Daoy (cell line): ENCODE measurements at regions not wholly inside any gene's neighbourhood (a gene's known extent, or its start where the extent isn't known, plus 50 kb on each side); places are given as distances from the start of the nearest gene placed in this dataset.

ENCODE experiments used
- DNase-seq: peaks from one replicate; pipeline ENCODE4 v3.0.0-alpha.2; 2015; ENCODE audit warnings: low read depth

GRCh38 chr5:84688566-84688965 lies 303.9 kb upstream of the EDIL3 start:
- DNase-seq = peak; percentile 95

- DNase-seq = no peak
Observed at GRCh38 chr5:84685121-84685894, 300.6 kb upstream of the EDIL3 start.

- no peak for DNase-seq
Observed at GRCh38 chr5:84683594-84683993, 298.9 kb upstream of the EDIL3 start.

GRCh38 chr5:84682531-84682930 lies 297.9 kb upstream of the EDIL3 start:
- DNase-seq = no peak

- no peak for DNase-seq
Observed at GRCh38 chr5:84680908-84681307, 296.2 kb upstream of the EDIL3 start.

GRCh38 chr5:84673785-84674184 lies 289.1 kb upstream of the EDIL3 start:
- DNase-seq = no peak

- DNase-seq = no peak
Observed at GRCh38 chr5:84667576-84667975, 282.9 kb upstream of the EDIL3 start.

- no peak for DNase-seq
Observed at GRCh38 chr5:84650429-84650828, 265.7 kb upstream of the EDIL3 start.

- no peak for DNase-seq
Observed at GRCh38 chr5:84647581-84647980, 262.9 kb upstream of the EDIL3 start.

- peak; percentile 73 for DNase-seq
Observed at GRCh38 chr5:84642795-84643194, 258.1 kb upstream of the EDIL3 start.

GRCh38 chr5:84642324-84642723 lies 257.6 kb upstream of the EDIL3 start:
- DNase-seq = no peak

GRCh38 chr5:84637662-84638375 lies 253.1 kb upstream of the EDIL3 start:
- no peak for DNase-seq

GRCh38 chr5:84635235-84636055 lies 250.8 kb upstream of the EDIL3 start:
- DNase-seq = no peak

GRCh38 chr5:84634256-84634655 lies 249.6 kb upstream of the EDIL3 start:
- DNase-seq = peak; percentile 30

- no peak for DNase-seq
Observed at GRCh38 chr5:84632418-84632817, 247.7 kb upstream of the EDIL3 start.

- no peak for DNase-seq
Observed at GRCh38 chr5:84628918-84629317, 244.2 kb upstream of the EDIL3 start.

GRCh38 chr5:84623019-84623418 lies 238.3 kb upstream of the EDIL3 start:
- DNase-seq = no peak

GRCh38 chr5:84622461-84622860 lies 237.8 kb upstream of the EDIL3 start:
- DNase-seq = no peak

- DNase-seq = no peak
Observed at GRCh38 chr5:84618262-84618661, 233.6 kb upstream of the EDIL3 start.

- DNase-seq = no peak
Observed at GRCh38 chr5:84614906-84615305, 230.2 kb upstream of the EDIL3 start.

GRCh38 chr5:84606784-84607183 lies 222.1 kb upstream of the EDIL3 start:
- DNase-seq = no peak

GRCh38 chr5:84605241-84605640 lies 220.6 kb upstream of the EDIL3 start:
- no peak for DNase-seq
